OCI-LY7 (cell line): ENCODE measurements at regions not wholly inside any gene's neighbourhood (a gene's known extent, or its start where the extent isn't known, plus 50 kb on each side); places are given as distances from the start of the nearest gene placed in this dataset.
A peak's percentile ranks its signal among the peaks of the same experiment; 100 is the strongest.

ENCODE experiments used
- BruUV-seq: library from RNA; stranded (reverse); fragments of 400-500 nt; replicated peaks from 2 replicates; lab custom pipeline; 2021; lab: Mats Ljungman, UMichigan
- CTCF ChIA-PET: fragments of 300-600 bp; sonication (Branson Sonifier 250); formaldehyde crosslinking; loops from one replicate; lab custom pipeline; 2022; ENCODE audit warnings: antibody characterized with exemption; ENCODE audit not compliant: unreplicated experiment; lab: Charles Lee
- POLR2A ChIA-PET: fragments of 300-600 bp; sonication (Branson Sonifier 250); formaldehyde crosslinking; loops from one replicate; lab custom pipeline; 2022; ENCODE audit warnings: antibody characterized with exemption; lab: Charles Lee
- DNase-seq: peaks from one replicate; pipeline ENCODE4 v3.0.0-alpha.2; 2015; ENCODE audit warnings: low spot score
- H2AFZ ChIP-seq: fragments of 200-600 bp; sonication (generic), shearing (Covaris generic); 2 replicates; pipeline ENCODE4 v1.6.1; 2014; ENCODE audit warnings: mild to moderate bottlenecking, antibody characterized with exemption, low read length, moderate library complexity
- H3K27ac ChIP-seq: fragments of 200-600 bp; sonication (generic); 2 replicates; pipeline ENCODE4 v1.5.1; 2014; ENCODE audit warnings: mixed run types, low read depth, mild to moderate bottlenecking, moderate library complexity, low read length, inconsistent platforms; ENCODE audit not compliant: poor library complexity, severe bottlenecking
- H3K36me3 ChIP-seq: fragments of 200-600 bp; sonication (generic); 2 replicates; pipeline ENCODE4 v1.6.1; 2014; ENCODE audit warnings: mild to moderate bottlenecking, antibody characterized with exemption, low read length, moderate library complexity, mixed read lengths; ENCODE audit not compliant: insufficient read depth
- H3K4me1 ChIP-seq: fragments of 200-600 bp; sonication (generic); 2 replicates; pipeline ENCODE4 v1.5.1; 2014; ENCODE audit warnings: mild to moderate bottlenecking, low read length; ENCODE audit not compliant: insufficient read depth, poor library complexity, severe bottlenecking
- H3K4me2 ChIP-seq: fragments of 200-600 bp; sonication (generic); 2 replicates; pipeline ENCODE4 v1.6.1; 2014; ENCODE audit warnings: mild to moderate bottlenecking, low read length
- H3K4me3 ChIP-seq: fragments of 200-600 bp; sonication (generic); 2 replicates; pipeline ENCODE4 v1.5.1; 2014; ENCODE audit warnings: mild to moderate bottlenecking, low read depth, low read length; ENCODE audit not compliant: poor library complexity, severe bottlenecking
- H3K79me2 ChIP-seq: fragments of 200-600 bp; sonication (generic); 2 replicates; pipeline ENCODE4 v1.6.1; 2016; ENCODE audit warnings: low read depth, mild to moderate bottlenecking, low read length, moderate library complexity, mixed read lengths; ENCODE audit not compliant: insufficient read depth
- H3K9me2 ChIP-seq: fragments of 200-600 bp; sonication (generic); 2 replicates; pipeline ENCODE4 v1.6.1; 2016; ENCODE audit warnings: mild to moderate bottlenecking, low read length, mixed read lengths; ENCODE audit not compliant: insufficient read depth
- H3K9me3 ChIP-seq: fragments of 200-600 bp; sonication (generic); 2 replicates; pipeline ENCODE4 v1.6.1; 2014; ENCODE audit warnings: mild to moderate bottlenecking, mixed run types, low read length, mixed read lengths
- H4K20me1 ChIP-seq: fragments of 200-600 bp; sonication (generic); 2 replicates; pipeline ENCODE4 v1.6.1; 2014; ENCODE audit warnings: mild to moderate bottlenecking, antibody characterized with exemption, low read length, moderate library complexity, mixed read lengths; ENCODE audit not compliant: insufficient read depth
- EZH2phosphoT487 ChIP-seq: fragments of 200-600 bp; sonication (generic); IDR thresholded peaks from 2 replicates; pipeline ENCODE4 v1.6.1; 2018; ENCODE audit warnings: low read depth, borderline replicate concordance, mild to moderate bottlenecking, mixed run types, antibody characterized with exemption, low read length, moderate library complexity, mixed read lengths
- intact Hi-C: fragments of 100-400 bp; cut with micrococcal nuclease; formaldehyde crosslinking; loops from one replicate; pipeline ENCODE4 v1.10.0; 2022; ENCODE audit not compliant: unreplicated experiment
- TF ChIP-seq, protein P1 (sequence below): fragments of 200-600 bp; sonication (generic); conservative IDR thresholded peaks from 2 replicates; pipeline ENCODE4 v1.5.1; 2014; ENCODE audit warnings: mild to moderate bottlenecking, antibody characterized with exemption, low read length, moderate library complexity, mixed read lengths

DNA sequence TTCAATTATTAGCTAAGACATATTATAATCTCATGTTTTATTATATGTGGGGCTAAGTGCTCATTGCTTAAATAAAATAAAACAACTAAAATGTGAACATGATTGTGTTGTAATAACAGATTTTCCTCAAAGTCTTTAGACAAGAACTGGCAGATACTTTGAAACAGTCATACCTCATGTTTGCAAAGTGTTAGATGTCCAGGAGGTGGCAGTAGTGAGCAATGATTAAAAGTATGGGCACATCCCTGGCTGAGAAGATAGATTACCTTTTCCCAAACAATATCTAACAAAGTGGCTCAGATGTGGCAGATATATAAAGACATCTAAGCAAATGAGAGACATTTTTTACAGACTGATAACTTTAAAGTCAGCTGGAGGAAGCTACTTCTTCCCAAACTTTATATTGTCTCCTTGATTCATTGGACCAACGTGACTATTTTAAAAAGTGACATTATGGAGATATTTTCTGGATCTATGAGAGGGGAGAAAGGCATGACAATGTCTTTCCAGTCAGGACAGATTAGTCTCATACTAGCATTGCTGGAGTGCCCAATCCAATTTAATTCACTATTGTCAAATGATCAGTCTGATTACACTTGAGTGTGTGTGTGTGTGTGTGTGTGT lies 269.8 kb downstream of the S1PR1 start:
- Histone ChIP-seq H3K9me3 (no peaks in the 10 kb centered on the region), H4K20me1 (no peaks in the 10 kb centered on the region), H3K79me2 (no peaks in the 10 kb centered on the region), H3K36me3 (no peaks in the 10 kb centered on the region), H3K4me2 (no peak overlapping the region), H3K4me3 (no peak overlapping the region), H2AFZ (no peak overlapping the region), H3K4me1 (no peaks in the 10 kb centered on the region), H3K27ac (no peak overlapping the region), H3K9me2 (no peaks in the 10 kb centered on the region)
- DNase-seq = peak; percentile 56
- ChIA-PET POLR2A (interaction anchor here (0.7 to 1.4 kb wide), 2 partner anchors 10 to 22 kb away, joined by 3 to 4 read pairs; no protein-coding TSS in a partner anchor), CTCF (no interaction called here)
- TF ChIP-seq, protein P1, sequence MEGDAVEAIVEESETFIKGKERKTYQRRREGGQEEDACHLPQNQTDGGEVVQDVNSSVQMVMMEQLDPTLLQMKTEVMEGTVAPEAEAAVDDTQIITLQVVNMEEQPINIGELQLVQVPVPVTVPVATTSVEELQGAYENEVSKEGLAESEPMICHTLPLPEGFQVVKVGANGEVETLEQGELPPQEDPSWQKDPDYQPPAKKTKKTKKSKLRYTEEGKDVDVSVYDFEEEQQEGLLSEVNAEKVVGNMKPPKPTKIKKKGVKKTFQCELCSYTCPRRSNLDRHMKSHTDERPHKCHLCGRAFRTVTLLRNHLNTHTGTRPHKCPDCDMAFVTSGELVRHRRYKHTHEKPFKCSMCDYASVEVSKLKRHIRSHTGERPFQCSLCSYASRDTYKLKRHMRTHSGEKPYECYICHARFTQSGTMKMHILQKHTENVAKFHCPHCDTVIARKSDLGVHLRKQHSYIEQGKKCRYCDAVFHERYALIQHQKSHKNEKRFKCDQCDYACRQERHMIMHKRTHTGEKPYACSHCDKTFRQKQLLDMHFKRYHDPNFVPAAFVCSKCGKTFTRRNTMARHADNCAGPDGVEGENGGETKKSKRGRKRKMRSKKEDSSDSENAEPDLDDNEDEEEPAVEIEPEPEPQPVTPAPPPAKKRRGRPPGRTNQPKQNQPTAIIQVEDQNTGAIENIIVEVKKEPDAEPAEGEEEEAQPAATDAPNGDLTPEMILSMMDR = peak; percentile 91
- no peak for TF ChIP-seq EZH2phosphoT487
- intact Hi-C loops = no loop called here
- BruUV-seq = no TSS peak

DNA sequence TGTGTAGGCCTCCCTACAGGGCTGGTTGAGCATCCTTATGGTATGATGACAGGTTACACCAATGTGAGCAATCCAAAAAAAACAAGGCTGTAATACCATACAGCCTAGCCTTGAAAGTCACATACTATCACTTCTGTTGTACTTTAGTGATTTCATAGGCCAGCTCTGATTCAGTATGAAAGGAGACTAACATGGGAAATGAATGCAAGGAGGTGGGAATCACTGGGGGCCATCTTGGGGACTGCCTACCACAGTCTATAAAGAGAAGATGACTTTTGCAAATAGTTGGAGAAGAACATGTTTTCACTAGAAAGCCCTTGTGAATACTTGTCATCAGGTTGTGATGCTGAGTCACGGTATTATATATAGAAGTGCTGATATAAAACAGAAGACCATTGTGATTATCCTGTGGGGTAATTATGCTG lies 270.7 kb downstream of the S1PR1 start:
- Histone ChIP-seq H3K4me3 (no peak overlapping the region), H3K4me2 (no peak overlapping the region), H3K4me1 (no peaks in the 10 kb centered on the region), H3K9me3 (no peaks in the 10 kb centered on the region), H2AFZ (no peak overlapping the region), H3K79me2 (no peaks in the 10 kb centered on the region), H4K20me1 (no peaks in the 10 kb centered on the region), H3K36me3 (no peaks in the 10 kb centered on the region), H3K9me2 (no peaks in the 10 kb centered on the region), H3K27ac (no peak overlapping the region)
- intact Hi-C loops = no loop called here
- no peak for DNase-seq
- CTCF ChIA-PET = no interaction called here
- no TSS peak for BruUV-seq
- POLR2A ChIA-PET = no interaction called here
- TF ChIP-seq, protein P1 = no peak
- TF ChIP-seq EZH2phosphoT487 = no peak

- Histone ChIP-seq H3K4me2 (no peak overlapping the region), H3K4me3 (no peak overlapping the region), H2AFZ (no peak overlapping the region), H3K36me3 (no peaks in the 10 kb centered on the region), H3K79me2 (no peaks in the 10 kb centered on the region), H3K9me3 (no peaks in the 10 kb centered on the region), H3K9me2 (no peaks in the 10 kb centered on the region), H4K20me1 (no peaks in the 10 kb centered on the region), H3K27ac (no peak overlapping the region), H3K4me1 (no peaks in the 10 kb centered on the region)
- TF ChIP-seq, protein P1 = no peak
- no peak for TF ChIP-seq EZH2phosphoT487
- CTCF ChIA-PET = no interaction called here
- intact Hi-C loops = no loop called here
- POLR2A ChIA-PET = no interaction called here
- no TSS peak for BruUV-seq
- no peak for DNase-seq
Observed at GRCh38 chr1:101508913-101509312, 272.1 kb downstream of the S1PR1 start.
